Neuron (in vitro differentiated cells): ENCODE measurements at regions not wholly inside any gene's neighbourhood (a gene's known extent, or its start where the extent isn't known, plus 50 kb on each side); places are given as distances from the start of the nearest gene placed in this dataset.

Experiments
- H2AFZ ChIP-seq: one replicate; pipeline ENCODE4 v1.6.1; 2013; ENCODE audit warnings: low read depth, mild to moderate bottlenecking, inconsistent platforms, low read length, moderate library complexity
- H3K27me3 ChIP-seq: one replicate; pipeline ENCODE4 v1.6.1; 2013; ENCODE audit warnings: low read length; ENCODE audit not compliant: insufficient read depth
- H3K36me3 ChIP-seq: one replicate; pipeline ENCODE4 v1.6.1; 2013; ENCODE audit warnings: low read length; ENCODE audit not compliant: insufficient read depth
- H3K4me1 ChIP-seq: one replicate; pipeline ENCODE4 v1.6.1; 2013; ENCODE audit warnings: low read length; ENCODE audit not compliant: insufficient read depth
- H3K4me3 ChIP-seq: 2 replicates; pipeline ENCODE4 v1.5.1; 2013; ENCODE audit warnings: mild to moderate bottlenecking, low read length, moderate library complexity
- H3K9me3 ChIP-seq: one replicate; pipeline ENCODE4 v1.6.1; 2013; ENCODE audit warnings: low read length

DNA sequence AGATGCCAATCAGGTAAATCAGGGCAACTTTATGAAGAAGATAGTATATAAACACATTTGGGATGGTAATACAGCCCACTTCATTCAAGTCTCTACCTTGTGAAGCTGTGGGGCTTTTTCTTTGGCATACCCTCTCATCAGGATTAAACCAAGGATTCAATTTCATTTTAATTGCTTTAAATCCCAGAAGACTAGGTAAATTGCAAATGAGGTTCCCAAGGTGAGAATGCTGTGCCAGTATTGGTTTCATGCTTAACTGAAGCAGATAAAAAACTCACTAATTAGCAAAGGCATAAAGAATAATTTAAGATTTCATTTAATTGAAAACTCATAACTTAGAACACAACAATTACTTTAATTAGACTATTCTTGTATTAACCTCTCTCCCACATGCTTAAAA lies 1218.1 kb downstream of the FAM181B start:
- no peak overlapping the region for H2AFZ ChIP-seq
- no peak overlapping the region for H3K4me3 ChIP-seq
- H3K36me3 ChIP-seq: no peaks in the 10 kb centered on the region
- H3K9me3 ChIP-seq: no peaks in the 10 kb centered on the region
- no peaks in the 10 kb centered on the region for H3K27me3 ChIP-seq
- H3K4me1 ChIP-seq: no peaks in the 10 kb centered on the region

DNA sequence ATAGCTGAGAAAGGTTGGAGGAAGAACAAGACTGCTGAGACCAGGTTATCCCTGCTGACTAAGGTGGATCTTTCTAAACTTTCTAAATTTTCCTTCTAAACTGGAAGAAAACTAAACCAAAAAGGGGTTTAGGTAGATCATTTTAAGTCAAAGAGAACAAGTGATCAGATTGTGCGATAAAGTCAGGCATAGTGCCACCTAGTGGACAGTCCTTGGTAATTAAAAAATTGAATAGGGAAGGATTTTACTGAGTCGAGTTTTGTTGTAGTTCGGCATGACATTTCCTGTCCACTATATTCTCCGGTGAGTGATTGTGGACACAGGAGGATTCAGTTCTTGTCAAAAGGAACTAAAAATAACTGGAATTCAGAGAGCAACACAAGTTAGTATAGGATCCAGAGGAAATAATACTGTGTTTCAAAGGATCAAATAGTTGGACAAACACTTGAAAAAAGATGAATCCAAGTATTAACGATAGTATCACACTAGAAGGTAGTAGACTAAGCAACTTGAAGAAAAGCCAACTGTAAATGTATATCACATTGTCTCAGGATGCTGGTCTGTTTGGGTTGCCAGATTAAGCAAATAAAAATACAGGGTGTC lies 1236.4 kb downstream of the FAM181B start:
- no peaks in the 10 kb centered on the region for H3K4me1 ChIP-seq
- no peak overlapping the region for H2AFZ ChIP-seq
- H3K4me3 ChIP-seq: no peak overlapping the region
- H3K36me3 ChIP-seq: no peaks in the 10 kb centered on the region
- no peaks in the 10 kb centered on the region for H3K9me3 ChIP-seq
- H3K27me3 ChIP-seq: no peaks in the 10 kb centered on the region

DNA sequence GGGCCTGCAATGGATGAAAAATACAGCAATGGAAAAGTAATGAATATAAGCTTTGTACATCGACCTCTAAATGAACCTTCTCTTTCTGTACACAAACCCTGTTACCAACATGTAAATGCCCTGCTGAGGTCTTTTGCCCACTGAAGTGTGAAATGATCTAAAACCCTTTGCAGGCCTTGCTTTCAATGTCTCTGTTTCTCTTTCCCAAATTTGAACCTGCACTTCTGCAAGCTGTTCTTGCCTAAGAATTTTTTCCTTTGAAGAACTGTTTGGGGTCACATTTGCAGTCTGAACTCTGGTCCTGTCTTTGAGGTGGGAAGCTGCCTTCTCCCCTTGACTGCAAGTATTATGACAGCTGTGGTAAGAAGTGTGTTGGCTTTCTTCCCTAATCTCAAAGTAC lies 1237.1 kb downstream of the FAM181B start:
- H3K27me3 ChIP-seq: no peaks in the 10 kb centered on the region
- H2AFZ ChIP-seq: no peak overlapping the region
- H3K9me3 ChIP-seq: no peaks in the 10 kb centered on the region
- no peaks in the 10 kb centered on the region for H3K36me3 ChIP-seq
- no peaks in the 10 kb centered on the region for H3K4me1 ChIP-seq
- no peak overlapping the region for H3K4me3 ChIP-seq

DNA sequence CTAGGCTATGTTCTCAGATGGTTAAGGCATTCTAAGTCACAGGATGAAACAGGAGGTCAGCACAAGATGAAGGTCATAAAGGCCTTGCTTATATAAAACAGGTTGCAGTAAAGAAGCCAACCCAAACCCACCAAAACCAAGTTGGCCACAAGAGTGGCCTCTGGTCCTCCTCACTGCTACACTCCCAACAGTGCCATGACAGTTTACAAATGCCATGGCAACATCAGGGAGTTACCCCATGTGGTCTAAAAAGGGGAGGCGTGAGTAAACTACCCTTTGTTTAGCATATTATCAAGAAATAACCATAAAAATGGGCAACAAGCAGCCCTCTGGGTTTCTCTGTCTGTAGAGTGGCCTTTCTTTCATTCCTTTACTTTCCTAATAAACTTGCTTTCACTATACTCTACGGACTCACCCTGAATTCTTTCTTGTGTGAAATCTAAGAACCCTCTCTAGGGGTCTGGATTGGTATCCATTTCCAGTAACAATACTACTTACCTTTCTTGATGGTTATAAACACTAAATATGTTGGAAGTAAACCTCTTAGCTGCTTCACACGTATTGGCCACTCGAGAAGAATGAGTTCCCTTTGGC lies 1237.9 kb downstream of the FAM181B start:
- Histone ChIP-seq H3K9me3 (no peaks in the 10 kb centered on the region), H3K4me3 (no peak overlapping the region), H3K36me3 (no peaks in the 10 kb centered on the region), H3K4me1 (no peaks in the 10 kb centered on the region), H2AFZ (no peak overlapping the region), H3K27me3 (no peaks in the 10 kb centered on the region)

DNA sequence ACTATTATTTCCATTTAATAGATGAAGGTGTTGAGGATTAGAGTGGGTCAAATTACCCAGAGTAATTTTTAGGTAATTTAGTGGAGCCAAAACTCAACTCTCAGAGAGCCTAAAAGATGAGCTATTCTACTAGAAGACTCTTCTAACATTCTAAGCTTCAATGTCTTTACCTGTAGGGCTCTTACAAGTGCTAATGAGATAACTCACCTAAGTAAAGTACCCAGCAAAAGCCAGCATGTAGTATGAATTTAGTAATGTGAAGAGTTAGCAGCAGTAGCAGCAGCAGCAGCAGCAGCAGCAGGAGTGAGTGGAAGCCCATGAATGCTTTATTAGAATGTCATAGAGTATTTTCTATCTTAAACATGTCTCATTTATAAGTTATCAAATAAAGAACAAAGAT lies 1239.2 kb downstream of the FAM181B start:
- no peak overlapping the region for H2AFZ ChIP-seq
- no peak overlapping the region for H3K4me3 ChIP-seq
- no peaks in the 10 kb centered on the region for H3K36me3 ChIP-seq
- H3K4me1 ChIP-seq: no peaks in the 10 kb centered on the region
- no peaks in the 10 kb centered on the region for H3K27me3 ChIP-seq
- H3K9me3 ChIP-seq: no peaks in the 10 kb centered on the region

DNA sequence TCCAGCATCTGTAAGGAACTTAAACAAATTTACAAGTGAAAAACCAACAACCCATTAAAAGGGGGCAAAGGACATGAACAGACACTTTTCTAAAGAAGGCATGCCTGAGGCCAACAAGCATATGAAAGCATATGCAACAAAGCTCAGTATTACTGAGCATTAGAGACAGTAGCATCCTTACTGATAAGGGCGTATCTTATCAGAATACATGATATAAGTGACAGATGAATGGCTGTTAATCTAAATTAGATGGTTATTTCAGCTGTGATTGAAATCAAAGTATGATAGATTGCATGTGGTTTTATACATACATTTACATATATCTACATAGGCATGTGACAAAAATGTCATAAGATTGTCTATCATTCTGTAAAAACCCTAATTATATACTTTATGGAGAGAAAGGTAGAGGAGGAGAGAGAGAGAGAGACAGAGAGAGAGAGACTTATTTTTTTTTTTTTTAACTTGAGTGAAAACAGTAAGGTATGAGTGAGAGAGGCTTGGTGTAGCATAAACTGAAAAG lies 1240.7 kb downstream of the FAM181B start:
- no peaks in the 10 kb centered on the region for H3K9me3 ChIP-seq
- H3K4me1 ChIP-seq: no peaks in the 10 kb centered on the region
- no peaks in the 10 kb centered on the region for H3K36me3 ChIP-seq
- H3K4me3 ChIP-seq: no peak overlapping the region
- no peaks in the 10 kb centered on the region for H3K27me3 ChIP-seq
- H2AFZ ChIP-seq: no peak overlapping the region

DNA sequence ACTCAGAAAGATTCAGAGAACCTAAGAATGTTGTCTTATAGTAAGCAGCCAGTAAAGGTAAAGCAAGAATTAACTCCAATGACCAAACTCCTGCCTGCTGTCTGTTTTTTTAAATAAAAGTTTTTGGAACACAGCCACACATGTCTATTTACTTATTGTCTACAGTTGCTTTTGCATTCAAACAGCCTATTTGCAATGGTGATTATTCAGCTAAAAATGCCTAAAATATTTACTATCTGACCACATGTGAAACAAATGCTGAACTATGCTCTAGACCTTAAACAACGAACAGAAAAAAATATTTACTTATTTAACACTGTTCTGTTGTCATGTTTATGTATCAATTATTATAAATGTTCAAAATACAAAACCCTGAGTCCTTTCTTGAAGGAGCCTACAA lies 1246.6 kb downstream of the FAM181B start:
- Histone ChIP-seq H3K27me3 (no peaks in the 10 kb centered on the region), H3K4me3 (no peak overlapping the region), H3K9me3 (no peaks in the 10 kb centered on the region), H3K4me1 (no peaks in the 10 kb centered on the region), H3K36me3 (no peaks in the 10 kb centered on the region), H2AFZ (no peak overlapping the region)

DNA sequence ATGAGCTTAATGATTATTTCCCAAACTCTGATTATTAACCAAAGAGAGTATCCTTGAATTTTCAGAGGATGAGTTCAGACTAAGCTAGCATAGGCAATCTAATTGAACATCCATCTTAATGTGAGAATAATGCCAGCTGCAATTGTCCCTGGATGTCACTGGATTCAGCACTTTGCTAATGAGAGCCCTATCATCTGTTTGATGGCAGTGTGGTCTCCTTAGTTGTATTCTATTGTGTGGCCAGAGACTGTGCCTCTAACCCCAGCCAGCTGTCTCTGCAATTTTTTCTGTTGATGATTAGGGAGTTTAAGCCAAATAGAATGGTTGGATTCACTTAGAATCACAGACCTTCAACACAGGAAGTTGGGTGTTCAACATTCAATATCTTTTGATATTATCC lies 1249.5 kb downstream of the FAM181B start:
- no peak overlapping the region for H2AFZ ChIP-seq
- H3K9me3 ChIP-seq: no peaks in the 10 kb centered on the region
- no peaks in the 10 kb centered on the region for H3K36me3 ChIP-seq
- no peaks in the 10 kb centered on the region for H3K4me1 ChIP-seq
- H3K4me3 ChIP-seq: no peak overlapping the region
- H3K27me3 ChIP-seq: no peaks in the 10 kb centered on the region

DNA sequence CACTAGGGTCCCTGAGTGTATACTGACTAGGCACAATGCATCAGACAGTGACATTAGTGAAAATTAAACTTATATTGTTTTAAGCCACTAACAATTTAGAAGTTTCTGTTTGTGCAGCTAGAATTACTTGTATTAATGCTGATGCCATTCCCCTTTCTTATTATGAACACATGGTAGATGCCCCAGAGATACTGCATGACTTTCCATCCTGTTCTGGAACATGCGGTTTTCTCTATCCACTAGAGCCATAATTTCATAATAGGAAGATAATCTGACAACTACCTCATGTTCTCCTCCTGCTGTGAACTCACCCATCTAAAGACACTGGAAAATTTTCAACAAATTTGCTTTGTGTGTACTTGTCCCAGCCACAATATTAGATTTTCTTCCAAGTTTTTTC lies 1256.4 kb downstream of the FAM181B start:
- no peaks in the 10 kb centered on the region for H3K36me3 ChIP-seq
- H3K4me1 ChIP-seq: no peaks in the 10 kb centered on the region
- H3K27me3 ChIP-seq: no peaks in the 10 kb centered on the region
- H3K4me3 ChIP-seq: no peak overlapping the region
- H2AFZ ChIP-seq: no peak overlapping the region
- H3K9me3 ChIP-seq: no peaks in the 10 kb centered on the region

DNA sequence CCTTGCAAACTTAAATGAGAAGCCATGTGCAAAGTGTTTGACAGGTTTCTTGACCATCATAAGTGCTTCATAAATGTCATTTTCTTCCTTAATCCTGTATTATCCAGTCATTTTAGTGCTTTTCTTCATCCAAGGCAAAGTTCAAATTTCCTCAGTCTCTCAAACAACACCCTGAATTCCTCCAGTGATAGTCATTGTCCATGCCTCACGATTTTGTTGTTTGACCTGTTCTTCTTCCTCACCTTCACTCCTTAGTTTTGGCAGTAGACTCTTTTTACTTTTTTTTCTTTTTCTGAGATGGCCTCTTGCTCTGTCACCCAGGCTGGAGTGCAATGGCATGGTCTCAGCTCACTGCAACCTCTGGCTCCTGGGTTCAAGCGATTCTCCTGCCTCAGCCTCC lies 1257.3 kb downstream of the FAM181B start:
- Histone ChIP-seq H3K9me3 (no peaks in the 10 kb centered on the region), H3K36me3 (no peaks in the 10 kb centered on the region), H2AFZ (no peak overlapping the region), H3K4me1 (no peaks in the 10 kb centered on the region), H3K27me3 (no peaks in the 10 kb centered on the region), H3K4me3 (no peak overlapping the region)

DNA sequence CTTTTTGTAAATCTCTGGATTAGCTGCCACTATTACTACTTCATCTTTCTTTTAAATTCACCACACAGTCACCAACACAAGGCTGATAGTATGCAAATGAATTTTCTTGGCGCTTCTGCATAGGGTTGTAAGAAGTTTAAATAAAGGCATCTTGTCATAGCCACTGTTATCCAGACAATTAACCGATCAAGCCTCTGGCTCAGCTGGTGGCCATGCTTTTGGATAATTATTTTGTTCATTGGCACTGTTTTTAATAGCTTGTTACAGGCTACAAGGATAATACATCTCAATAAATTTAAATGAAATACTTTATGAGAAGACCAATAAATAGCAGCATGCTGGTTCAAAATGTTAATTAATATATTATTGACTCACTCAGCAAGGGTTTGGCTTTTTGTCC lies 1261.0 kb downstream of the FAM181B start:
- no peak overlapping the region for H3K4me3 ChIP-seq
- H3K36me3 ChIP-seq: no peaks in the 10 kb centered on the region
- H3K4me1 ChIP-seq: no peaks in the 10 kb centered on the region
- no peaks in the 10 kb centered on the region for H3K27me3 ChIP-seq
- no peak overlapping the region for H2AFZ ChIP-seq
- H3K9me3 ChIP-seq: no peaks in the 10 kb centered on the region

DNA sequence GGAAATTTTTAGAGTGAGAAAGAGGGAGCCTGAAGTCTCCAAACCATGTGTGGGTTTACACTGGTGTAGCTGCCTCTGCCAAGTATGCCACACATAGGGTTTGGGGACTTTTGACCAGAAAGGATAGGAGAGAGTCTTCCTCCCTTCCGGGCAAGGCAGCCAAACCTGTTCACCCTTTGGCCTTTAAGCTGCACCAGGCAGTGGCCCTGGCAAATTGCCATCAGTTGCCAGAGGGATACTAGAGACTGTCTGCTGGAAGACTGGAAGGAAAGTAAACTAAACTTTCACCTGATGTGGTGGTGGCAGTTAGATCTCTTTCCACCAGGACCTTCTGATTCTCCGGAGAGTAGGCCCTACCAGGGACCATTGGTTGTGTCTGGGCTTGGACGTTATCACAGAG lies 1263.2 kb downstream of the FAM181B start:
- no peaks in the 10 kb centered on the region for H3K4me1 ChIP-seq
- H3K4me3 ChIP-seq: no peak overlapping the region
- H2AFZ ChIP-seq: no peak overlapping the region
- H3K9me3 ChIP-seq: no peaks in the 10 kb centered on the region
- no peaks in the 10 kb centered on the region for H3K27me3 ChIP-seq
- H3K36me3 ChIP-seq: no peaks in the 10 kb centered on the region

DNA sequence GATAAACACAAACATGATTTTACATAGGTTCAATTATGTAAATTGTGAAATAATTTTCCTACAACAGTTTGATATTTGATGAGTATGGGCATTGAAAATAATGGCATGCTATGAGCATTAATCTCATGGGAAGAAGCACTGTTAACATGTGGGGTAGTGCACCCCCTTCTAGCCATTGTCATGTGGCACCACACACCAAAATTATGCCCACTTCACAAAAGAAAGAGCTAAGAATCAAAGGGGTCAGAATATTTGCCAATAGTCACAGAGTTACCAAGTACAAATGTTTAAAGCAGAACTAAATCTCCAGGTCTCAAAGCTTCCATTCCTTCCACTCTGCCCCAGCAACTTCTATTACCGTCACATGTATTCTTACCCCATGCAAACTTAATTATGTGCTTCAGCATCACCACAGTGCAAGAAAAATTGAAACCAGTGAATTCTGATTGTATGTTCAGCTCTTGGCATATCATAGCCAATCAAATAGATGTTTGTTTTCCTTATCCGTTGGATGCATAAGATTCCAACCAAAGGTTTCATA lies 1273.8 kb downstream of the FAM181B start:
- Histone ChIP-seq H3K36me3 (no peaks in the 10 kb centered on the region), H3K9me3 (no peaks in the 10 kb centered on the region), H3K4me1 (no peaks in the 10 kb centered on the region), H2AFZ (no peak overlapping the region), H3K27me3 (no peaks in the 10 kb centered on the region), H3K4me3 (no peak overlapping the region)
